Kidney epithelial cell (primary cell): ENCODE measurements at regions not wholly inside any gene's neighbourhood (a gene's known extent, or its start where the extent isn't known, plus 50 kb on each side); places are given as distances from the start of the nearest gene placed in this dataset.

Experiments
- DNase-seq: peaks from one replicate; pipeline ENCODE4 v3.0.0-alpha.2; 2010; ENCODE audit warnings: low read depth
- H3K27me3 ChIP-seq: 2 replicates; pipeline ENCODE4 v1.6.0; 2011; ENCODE audit warnings: low read length; ENCODE audit not compliant: control insufficient read depth, insufficient read depth
- H3K36me3 ChIP-seq: 2 replicates; pipeline ENCODE4 v1.5.1; 2011; ENCODE audit warnings: low read length; ENCODE audit not compliant: control insufficient read depth, insufficient read depth
- H3K4me3 ChIP-seq: 2 replicates; pipeline ENCODE4 v1.5.1; 2011; ENCODE audit warnings: low read depth, mild to moderate bottlenecking, control low read depth, low read length
- TF ChIP-seq, protein P1 (sequence below): IDR thresholded peaks from 2 replicates; pipeline ENCODE4 v1.5.1; 2011; ENCODE audit warnings: mild to moderate bottlenecking, moderate library complexity, low read length, control low read depth, inconsistent platforms; ENCODE audit not compliant: insufficient read depth, poor library complexity, severe bottlenecking

DNA sequence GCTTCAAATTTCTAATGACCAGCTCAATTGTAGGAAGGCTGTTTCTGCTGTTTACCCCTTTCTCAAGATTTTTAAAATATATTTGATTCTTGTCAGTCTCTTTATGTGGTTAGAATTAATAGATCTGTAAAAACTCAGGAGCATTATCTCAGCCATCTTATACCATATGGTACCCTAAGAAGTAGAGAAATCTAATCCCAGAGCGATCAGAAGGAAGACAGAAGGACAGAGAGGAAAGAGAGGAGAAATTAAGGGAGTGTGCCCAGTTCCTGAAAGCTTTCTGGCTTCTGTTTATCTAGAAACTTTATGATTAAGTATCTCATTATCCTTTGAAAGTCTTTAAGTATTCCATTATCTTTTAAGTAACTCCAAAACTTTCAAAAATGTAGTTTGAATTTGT lies 152.1 kb upstream of the NAV3 start:
- TF ChIP-seq, protein P1, sequence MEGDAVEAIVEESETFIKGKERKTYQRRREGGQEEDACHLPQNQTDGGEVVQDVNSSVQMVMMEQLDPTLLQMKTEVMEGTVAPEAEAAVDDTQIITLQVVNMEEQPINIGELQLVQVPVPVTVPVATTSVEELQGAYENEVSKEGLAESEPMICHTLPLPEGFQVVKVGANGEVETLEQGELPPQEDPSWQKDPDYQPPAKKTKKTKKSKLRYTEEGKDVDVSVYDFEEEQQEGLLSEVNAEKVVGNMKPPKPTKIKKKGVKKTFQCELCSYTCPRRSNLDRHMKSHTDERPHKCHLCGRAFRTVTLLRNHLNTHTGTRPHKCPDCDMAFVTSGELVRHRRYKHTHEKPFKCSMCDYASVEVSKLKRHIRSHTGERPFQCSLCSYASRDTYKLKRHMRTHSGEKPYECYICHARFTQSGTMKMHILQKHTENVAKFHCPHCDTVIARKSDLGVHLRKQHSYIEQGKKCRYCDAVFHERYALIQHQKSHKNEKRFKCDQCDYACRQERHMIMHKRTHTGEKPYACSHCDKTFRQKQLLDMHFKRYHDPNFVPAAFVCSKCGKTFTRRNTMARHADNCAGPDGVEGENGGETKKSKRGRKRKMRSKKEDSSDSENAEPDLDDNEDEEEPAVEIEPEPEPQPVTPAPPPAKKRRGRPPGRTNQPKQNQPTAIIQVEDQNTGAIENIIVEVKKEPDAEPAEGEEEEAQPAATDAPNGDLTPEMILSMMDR, result no peak

GRCh38 chr12:77667101-77667500 lies 163.6 kb upstream of the NAV3 start:
- Histone ChIP-seq H3K27me3 (no peaks in the 10 kb centered on the region), H3K36me3 (no peaks in the 10 kb centered on the region), H3K4me3 (no peak overlapping the region)
- TF ChIP-seq, protein P1, result no peak
- peak; percentile 41 for DNase-seq

More for the DNA sequence above, 152.1 kb upstream of the NAV3 start:
- DNase-seq, result no peak
- no peaks in the 10 kb centered on the region for H3K36me3 ChIP-seq
- H3K27me3 ChIP-seq, result no peaks in the 10 kb centered on the region
- no peak overlapping the region for H3K4me3 ChIP-seq

DNA sequence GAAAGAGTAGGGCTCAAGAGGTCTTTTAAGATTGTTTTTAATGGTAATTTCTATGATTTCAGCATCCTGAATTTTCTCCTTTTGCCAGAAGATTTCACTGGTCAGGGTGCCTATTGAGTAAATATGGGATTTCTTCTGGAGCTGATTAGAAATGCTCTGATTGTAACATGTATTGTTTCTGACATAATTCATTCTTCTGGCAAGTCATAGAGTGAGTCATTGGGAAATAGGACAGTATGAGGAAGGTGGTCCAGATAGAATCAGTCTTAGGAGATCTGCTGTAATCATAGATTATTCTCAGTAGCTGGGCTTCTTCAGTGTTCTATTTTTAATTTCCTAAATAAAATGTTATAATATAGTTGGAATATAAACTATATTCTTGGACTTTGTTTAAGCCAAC lies 182.0 kb upstream of the NAV3 start:
- Histone ChIP-seq H3K4me3 (no peak overlapping the region), H3K27me3 (no peaks in the 10 kb centered on the region), H3K36me3 (no peaks in the 10 kb centered on the region)
- TF ChIP-seq, protein P1, result no peak
- no peak for DNase-seq

GRCh38 chr12:77645966-77646598 lies 184.6 kb upstream of the NAV3 start:
- Histone ChIP-seq H3K27me3 (no peaks in the 10 kb centered on the region), H3K4me3 (no peak overlapping the region), H3K36me3 (no peaks in the 10 kb centered on the region)
- no peak for DNase-seq
- TF ChIP-seq, protein P1, result no peak

DNA sequence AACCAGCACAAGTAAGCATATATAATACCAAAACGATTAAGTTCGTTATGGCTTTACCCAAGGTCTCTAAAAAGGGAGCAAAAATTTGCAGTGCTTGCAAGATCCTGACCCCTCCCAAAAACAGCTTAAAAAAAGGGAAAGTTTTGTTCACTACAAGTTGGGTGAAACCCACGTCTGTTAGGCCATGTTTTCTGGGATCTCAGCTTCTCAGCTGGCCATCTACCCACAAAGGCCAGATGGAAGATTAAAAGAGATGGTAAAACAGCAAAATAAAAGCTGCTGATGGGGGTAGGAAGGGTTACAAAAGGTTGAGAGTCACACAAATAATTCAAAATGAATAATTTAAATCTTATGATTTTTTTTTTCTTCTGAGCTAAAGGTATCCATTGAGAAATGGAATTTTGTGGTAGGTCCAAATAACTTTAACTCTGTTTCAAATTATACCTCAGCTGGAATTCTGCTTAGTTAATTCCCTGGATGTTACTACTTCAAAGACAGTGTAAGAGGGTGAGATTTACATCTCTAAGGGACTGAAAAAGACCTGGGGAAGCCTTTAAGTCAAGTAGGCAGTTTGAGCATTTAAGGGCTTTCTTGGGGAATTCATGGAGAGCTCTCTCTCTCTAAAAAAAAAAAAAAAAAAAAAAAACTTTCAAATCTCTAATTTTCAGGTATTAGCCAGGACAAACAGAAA lies 185.6 kb upstream of the NAV3 start:
- TF ChIP-seq, protein P1, result no peak
- H3K27me3 ChIP-seq, result no peaks in the 10 kb centered on the region
- H3K4me3 ChIP-seq, result no peak overlapping the region
- no peaks in the 10 kb centered on the region for H3K36me3 ChIP-seq
- no peak for DNase-seq
